ENCODE measurements at regions not wholly inside any gene's neighbourhood (a gene's known extent, or its start where the extent isn't known, plus 50 kb on each side); places are given as distances from the start of the nearest gene placed in this dataset.

DNA sequence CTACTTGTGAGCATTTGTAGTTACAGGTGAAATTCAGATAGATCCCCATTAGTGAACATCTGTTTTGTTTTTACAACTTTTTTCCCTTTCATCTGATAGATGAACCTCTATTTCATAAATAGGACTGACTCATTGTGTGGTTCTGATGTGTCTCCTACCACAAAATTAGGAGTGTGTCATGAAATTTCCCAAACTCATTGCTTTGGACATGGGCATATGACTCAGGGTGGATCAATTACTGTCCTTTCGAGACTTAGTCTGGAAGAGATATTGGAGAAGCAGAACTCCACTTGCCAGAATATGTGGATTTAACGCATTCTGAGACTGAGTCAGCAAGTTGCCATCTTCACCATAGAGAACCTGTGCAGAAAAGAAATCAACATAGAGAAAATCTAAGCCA, 53.5 kb upstream of the PCDH10 start:
- DNase-seq: no peak

DNA sequence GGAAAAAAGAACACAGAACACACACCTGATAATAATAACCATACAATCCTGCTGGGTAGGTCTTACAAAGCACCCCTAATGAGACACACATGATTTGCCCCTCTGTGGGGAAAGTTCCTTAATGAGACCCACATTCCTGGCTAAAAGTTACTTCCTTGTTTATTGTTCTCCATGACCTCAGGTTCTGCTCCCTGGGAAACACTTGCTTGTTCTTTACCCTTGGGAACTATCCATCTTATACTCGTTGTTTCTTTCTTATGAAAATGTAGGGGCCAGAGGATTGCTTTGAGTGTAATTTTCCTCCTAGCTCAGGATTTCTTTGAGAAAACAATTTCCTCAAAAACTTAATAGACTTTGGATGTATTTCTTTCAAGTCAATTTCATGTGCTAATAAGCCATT, 52.1 kb upstream of the PCDH10 start:
- peak; percentile 11 for DNase-seq

All from eye (tissue), 1 donor.